Brain microvascular endothelial cell (primary cell): ENCODE measurements at regions not wholly inside any gene's neighbourhood (a gene's known extent, or its start where the extent isn't known, plus 50 kb on each side); places are given as distances from the start of the nearest gene placed in this dataset.

Experiments
- DNase-seq: peaks from one replicate; pipeline ENCODE4 v3.0.0-alpha.2; 2020
- H3K27ac ChIP-seq: fragments of 250-450 bp; sonication (Bioruptor Pico); 2 replicates; pipeline ENCODE4 v1.5.1; 2020; ENCODE audit warnings: mild to moderate bottlenecking, moderate library complexity
- H3K27me3 ChIP-seq: fragments of 250-450 bp; sonication (Bioruptor Pico); replicated peaks from 2 replicates; pipeline ENCODE4 v1.5.1; 2020; ENCODE audit warnings: mild to moderate bottlenecking
- H3K36me3 ChIP-seq: fragments of 250-450 bp; sonication (Bioruptor Pico); replicated peaks from 2 replicates; pipeline ENCODE4 v1.5.1; 2020; ENCODE audit warnings: mild to moderate bottlenecking
- H3K4me3 ChIP-seq: 2 replicates; pipeline ENCODE4 v1.5.1; 2011; ENCODE audit warnings: low read depth, mild to moderate bottlenecking, control low read depth, low read length, moderate library complexity
- in situ Hi-C: cut with HindIII; loops from 2 replicates; pipeline ENCODE4 v1.10.0; 2017; ENCODE audit warnings: low sequenced_read_pairs, low pct_ligation_motif_present
- TF ChIP-seq, protein P1 (sequence below): IDR thresholded peaks from 2 replicates; pipeline ENCODE4 v1.5.1; 2011; ENCODE audit warnings: low read depth, mild to moderate bottlenecking, moderate library complexity, low read length, control low read depth, inconsistent platforms; ENCODE audit errors: missing control alignments

DNA sequence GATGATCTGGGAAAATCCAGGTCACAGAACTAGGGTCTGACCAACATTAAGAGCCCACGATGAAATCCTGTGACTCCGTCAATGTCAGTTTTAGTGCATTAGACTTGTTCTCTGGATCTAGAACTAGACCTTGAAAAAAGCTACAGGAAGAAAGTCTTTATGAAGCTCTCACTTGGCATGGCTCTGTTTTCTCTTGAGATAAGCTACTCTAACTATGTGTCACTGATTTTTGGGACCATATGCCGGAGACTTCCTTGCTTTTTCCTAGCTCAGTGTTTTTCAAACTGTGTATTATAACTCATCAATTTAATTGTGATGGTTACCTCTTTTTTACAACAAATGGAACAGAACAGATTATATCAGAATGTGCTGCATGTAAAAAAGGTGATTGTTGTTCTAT lies 379.7 kb upstream of the DAB1 start:
- Histone ChIP-seq H3K27ac (no peak overlapping the region), H3K27me3 (no peaks in the 10 kb centered on the region), H3K4me3 (no peak overlapping the region), H3K36me3 (no peaks in the 10 kb centered on the region)
- TF ChIP-seq, protein P1, sequence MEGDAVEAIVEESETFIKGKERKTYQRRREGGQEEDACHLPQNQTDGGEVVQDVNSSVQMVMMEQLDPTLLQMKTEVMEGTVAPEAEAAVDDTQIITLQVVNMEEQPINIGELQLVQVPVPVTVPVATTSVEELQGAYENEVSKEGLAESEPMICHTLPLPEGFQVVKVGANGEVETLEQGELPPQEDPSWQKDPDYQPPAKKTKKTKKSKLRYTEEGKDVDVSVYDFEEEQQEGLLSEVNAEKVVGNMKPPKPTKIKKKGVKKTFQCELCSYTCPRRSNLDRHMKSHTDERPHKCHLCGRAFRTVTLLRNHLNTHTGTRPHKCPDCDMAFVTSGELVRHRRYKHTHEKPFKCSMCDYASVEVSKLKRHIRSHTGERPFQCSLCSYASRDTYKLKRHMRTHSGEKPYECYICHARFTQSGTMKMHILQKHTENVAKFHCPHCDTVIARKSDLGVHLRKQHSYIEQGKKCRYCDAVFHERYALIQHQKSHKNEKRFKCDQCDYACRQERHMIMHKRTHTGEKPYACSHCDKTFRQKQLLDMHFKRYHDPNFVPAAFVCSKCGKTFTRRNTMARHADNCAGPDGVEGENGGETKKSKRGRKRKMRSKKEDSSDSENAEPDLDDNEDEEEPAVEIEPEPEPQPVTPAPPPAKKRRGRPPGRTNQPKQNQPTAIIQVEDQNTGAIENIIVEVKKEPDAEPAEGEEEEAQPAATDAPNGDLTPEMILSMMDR: no peak
- in situ Hi-C loops: no loop called here
- no peak for DNase-seq

DNA sequence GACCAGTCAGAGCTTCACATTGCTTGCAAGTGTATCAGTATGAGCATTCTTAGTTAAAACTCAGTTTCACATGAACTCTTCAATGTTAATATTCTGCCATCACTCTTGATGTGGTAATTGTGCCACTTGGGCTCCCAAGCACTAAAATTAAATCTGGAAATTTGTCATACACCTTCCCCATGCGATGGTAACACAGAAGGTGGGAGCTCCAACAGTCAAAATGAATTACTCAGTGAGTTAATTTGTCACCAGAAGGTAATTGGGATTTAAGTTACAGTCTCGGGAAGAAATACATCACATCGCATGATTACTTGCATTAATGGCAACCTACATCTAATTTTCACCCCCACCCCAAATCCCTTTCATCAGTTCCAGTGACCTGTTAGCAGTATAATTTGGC lies 376.5 kb upstream of the DAB1 start:
- in situ Hi-C loops: no loop called here
- Histone ChIP-seq H3K36me3 (no peaks in the 10 kb centered on the region), H3K27ac (no peak overlapping the region), H3K4me3 (no peak overlapping the region), H3K27me3 (no peaks in the 10 kb centered on the region)
- no peak for DNase-seq
- TF ChIP-seq, protein P1: no peak

DNA sequence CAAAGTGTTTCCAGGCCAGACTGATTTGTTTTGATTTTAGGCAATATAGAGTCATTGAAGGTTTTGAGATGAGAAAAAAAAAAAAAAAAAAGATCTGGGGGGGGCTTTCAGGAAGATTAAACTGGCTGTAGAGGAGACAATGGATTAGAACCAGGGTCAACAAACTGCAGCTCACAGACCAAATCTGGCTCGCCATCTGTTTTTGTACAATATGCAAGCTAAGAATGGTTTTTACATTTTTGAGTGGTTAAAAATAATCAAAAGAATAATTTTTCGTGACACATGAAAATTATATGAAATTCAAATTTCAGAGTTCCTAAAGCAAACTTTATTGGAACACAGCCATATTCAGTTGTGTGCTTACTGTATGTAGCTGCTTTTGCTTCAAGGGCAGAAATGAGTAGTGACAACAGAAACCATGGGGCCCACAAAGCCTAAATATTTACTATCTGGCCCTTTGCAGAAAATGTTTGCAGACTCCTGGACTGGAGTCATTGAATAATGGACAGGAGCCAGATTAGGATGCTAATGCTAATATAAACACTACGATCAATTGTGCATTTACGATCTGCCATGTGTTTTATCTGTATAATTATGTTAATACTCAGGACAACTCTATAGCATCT lies 375.7 kb upstream of the DAB1 start:
- no peaks in the 10 kb centered on the region for H3K36me3 ChIP-seq
- H3K4me3 ChIP-seq: no peak overlapping the region
- H3K27ac ChIP-seq: no peak overlapping the region
- no peak for DNase-seq
- no peaks in the 10 kb centered on the region for H3K27me3 ChIP-seq
- in situ Hi-C loops: no loop called here
- TF ChIP-seq, protein P1: no peak

DNA sequence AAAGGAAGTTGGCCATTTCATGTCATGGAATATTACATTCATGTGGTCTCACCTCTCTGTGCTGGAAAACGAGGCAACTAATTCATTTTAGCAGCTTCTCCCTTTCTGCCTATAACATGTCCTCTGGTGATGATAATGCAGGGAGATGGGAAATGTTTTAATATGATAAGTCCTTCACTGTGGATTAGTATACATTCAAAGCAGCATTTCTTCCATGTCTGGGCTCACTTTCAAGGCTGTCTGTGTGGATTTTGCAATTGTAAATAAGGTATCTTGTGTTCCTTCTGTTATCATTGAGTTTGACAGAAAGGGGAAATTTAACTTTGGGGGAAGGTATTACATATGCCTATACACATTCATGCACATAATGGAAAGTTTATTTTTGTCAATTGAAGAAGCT lies 374.7 kb upstream of the DAB1 start:
- in situ Hi-C loops: no loop called here
- TF ChIP-seq, protein P1: no peak
- H3K4me3 ChIP-seq: no peak overlapping the region
- no peaks in the 10 kb centered on the region for H3K36me3 ChIP-seq
- DNase-seq: no peak
- no peak overlapping the region for H3K27ac ChIP-seq
- no peaks in the 10 kb centered on the region for H3K27me3 ChIP-seq

DNA sequence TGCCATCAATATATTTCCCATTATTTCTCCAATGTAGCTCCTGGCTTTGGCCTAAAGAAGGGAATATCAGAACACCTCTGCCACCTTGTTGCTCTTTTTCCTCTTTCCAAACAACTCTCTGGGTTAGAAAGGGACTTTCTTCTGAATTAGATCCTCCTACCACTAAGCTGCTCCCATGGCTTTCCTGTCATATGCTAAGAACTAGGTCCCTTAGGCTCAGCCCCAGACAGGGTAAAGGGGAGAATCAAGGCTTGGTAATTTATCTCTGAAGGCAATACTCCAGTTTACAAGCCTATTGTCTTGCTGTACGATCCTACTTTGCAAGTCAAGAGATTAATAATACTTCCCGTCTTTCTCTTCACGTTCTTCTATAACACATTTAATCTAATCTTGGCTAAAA lies 373.2 kb upstream of the DAB1 start:
- TF ChIP-seq, protein P1: no peak
- DNase-seq: no peak
- in situ Hi-C loops: no loop called here
- no peaks in the 10 kb centered on the region for H3K27me3 ChIP-seq
- no peaks in the 10 kb centered on the region for H3K36me3 ChIP-seq
- no peak overlapping the region for H3K4me3 ChIP-seq
- H3K27ac ChIP-seq: no peak overlapping the region

DNA sequence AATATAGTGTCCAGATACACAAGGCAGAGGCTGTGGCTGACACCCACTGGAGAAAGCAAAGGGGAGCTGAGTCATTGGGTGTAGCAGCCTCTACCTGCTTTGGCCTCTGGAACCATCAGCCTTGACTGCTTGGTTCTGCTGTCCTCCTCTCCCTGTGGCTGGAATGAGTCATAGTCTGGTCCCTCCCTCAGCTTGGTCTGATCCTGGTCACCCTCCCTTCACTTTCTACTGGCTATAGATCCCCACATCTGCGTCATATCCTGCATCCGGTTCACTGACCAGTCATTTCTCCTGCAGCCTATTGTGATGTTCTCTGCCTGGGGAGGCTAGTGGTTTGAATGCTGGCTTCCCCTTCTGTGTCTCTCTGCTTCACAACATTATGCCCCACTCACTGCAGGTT lies 372.8 kb upstream of the DAB1 start:
- in situ Hi-C loops: no loop called here
- TF ChIP-seq, protein P1: no peak
- peak; percentile 11 for DNase-seq
- no peak overlapping the region for H3K4me3 ChIP-seq
- no peaks in the 10 kb centered on the region for H3K27me3 ChIP-seq
- H3K36me3 ChIP-seq: no peaks in the 10 kb centered on the region
- no peak overlapping the region for H3K27ac ChIP-seq
